AG04450 (cell line): ENCODE measurements at regions not wholly inside any gene's neighbourhood (a gene's known extent, or its start where the extent isn't known, plus 50 kb on each side); places are given as distances from the start of the nearest gene placed in this dataset.

Experiments
- CTCF ChIA-PET: fragments of 300-600, 350-600 bp; formaldehyde crosslinking; extraction: SDS; loops from one replicate; lab custom pipeline; 2022; ENCODE audit warnings: antibody characterized with exemption, inconsistent platforms; lab: Charles Lee
- POLR2A ChIA-PET: fragments of 350-600 bp; formaldehyde crosslinking; extraction: SDS; loops from one replicate; lab custom pipeline; 2021; ENCODE audit warnings: antibody characterized with exemption, inconsistent platforms; lab: Yijun Ruan, JAX
- DNase-seq: peaks from one replicate; pipeline ENCODE4 v3.0.0-alpha.2; 2011; ENCODE audit warnings: low read depth, low spot score
- H3K27ac ChIP-seq: one replicate; pipeline ENCODE4 v1.5.1; 2012; ENCODE audit warnings: low read depth, low read length, control low read depth
- H3K27me3 ChIP-seq: one replicate; pipeline ENCODE4 v1.6.0; 2012; ENCODE audit warnings: low read length; ENCODE audit not compliant: control insufficient read depth, insufficient read depth
- H3K4me3 ChIP-seq: 2 replicates; pipeline ENCODE4 v1.5.1; 2011; ENCODE audit warnings: mild to moderate bottlenecking, low read depth, low read length, control low read depth
- H3K9me3 ChIP-seq: 2 replicates; pipeline ENCODE4 v1.5.1; 2012; ENCODE audit warnings: low read length; ENCODE audit not compliant: control insufficient read depth, insufficient read depth
- TF ChIP-seq, protein P1 (sequence below): IDR thresholded peaks from 2 replicates; pipeline ENCODE4 v1.5.1; 2011; ENCODE audit warnings: low read depth, low read length, control low read depth, inconsistent platforms

DNA sequence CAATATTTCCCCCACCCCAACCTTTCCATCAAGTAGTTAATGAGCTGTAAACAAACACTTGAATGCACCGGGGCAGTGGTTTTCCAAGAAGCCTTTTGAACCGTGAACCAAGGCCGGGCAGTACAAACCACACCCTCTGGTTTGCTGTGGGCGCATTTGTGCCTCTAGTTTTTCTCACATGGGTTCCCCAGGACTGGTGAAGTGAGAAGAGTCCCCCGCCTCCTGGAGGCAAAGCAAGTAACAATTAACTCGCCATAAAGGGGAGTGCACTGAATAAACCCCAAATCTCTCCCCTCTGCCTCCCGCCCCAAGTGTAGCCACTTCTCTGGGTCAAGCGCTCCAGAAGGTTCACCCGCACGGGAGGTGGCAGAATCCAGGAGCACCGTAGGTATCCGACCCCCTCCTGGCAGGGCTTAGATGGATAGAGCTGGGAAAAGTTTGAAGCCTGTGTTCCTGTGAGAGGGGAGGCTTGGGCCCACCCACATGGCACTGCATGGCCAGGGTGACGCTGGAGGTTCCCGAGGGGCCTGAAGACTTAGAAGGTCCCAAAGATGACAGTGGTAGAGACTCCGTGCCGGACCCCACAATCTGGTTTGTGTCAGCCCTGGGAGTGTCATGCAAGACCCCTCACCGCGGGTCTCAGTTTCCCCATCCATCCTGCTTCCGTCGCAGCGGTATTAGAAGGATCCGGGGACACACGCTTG lies 182.2 kb downstream of the SMAD2 start:
- TF ChIP-seq, protein P1, sequence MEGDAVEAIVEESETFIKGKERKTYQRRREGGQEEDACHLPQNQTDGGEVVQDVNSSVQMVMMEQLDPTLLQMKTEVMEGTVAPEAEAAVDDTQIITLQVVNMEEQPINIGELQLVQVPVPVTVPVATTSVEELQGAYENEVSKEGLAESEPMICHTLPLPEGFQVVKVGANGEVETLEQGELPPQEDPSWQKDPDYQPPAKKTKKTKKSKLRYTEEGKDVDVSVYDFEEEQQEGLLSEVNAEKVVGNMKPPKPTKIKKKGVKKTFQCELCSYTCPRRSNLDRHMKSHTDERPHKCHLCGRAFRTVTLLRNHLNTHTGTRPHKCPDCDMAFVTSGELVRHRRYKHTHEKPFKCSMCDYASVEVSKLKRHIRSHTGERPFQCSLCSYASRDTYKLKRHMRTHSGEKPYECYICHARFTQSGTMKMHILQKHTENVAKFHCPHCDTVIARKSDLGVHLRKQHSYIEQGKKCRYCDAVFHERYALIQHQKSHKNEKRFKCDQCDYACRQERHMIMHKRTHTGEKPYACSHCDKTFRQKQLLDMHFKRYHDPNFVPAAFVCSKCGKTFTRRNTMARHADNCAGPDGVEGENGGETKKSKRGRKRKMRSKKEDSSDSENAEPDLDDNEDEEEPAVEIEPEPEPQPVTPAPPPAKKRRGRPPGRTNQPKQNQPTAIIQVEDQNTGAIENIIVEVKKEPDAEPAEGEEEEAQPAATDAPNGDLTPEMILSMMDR: no peak

DNA sequence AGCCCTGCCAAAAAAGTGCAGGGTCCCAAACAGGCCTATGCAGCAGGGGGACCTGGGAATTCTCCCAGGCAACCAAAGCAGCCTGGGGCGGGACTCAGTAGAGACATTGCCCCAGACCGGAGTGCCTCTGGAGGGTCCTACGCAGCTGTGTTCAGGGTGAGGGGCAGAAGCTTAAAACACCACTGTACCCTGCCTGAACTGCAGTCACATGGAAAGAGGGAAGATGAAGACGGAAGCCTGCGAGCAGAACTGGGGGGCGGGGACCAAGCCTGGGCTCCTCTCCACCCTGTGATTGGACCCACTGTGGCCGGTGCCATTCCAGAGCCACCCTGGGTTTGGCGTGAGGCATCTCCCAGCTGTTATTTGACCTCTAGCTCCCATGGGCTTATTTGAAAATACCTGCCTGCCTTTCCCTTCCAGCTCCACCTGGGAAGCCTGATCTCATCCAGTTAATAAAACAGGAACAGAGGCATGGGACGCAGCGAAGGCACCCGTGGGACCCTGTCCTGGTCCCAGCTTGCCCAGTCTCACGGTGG lies 183.1 kb downstream of the SMAD2 start:
- DNase-seq: no peak
- ChIA-PET POLR2A (no interaction called here), CTCF (interaction anchor here (1.0 to 2.8 kb wide), 3 partner anchors 279 to 648 kb away, joined by 3 to 37 read pairs (median 4); no protein-coding TSS in a partner anchor)
- no peak overlapping the region for H3K4me3 ChIP-seq
- TF ChIP-seq, protein P1: no peak
- no peaks in the 10 kb centered on the region for H3K9me3 ChIP-seq
- H3K27ac ChIP-seq: no peak overlapping the region
- H3K27me3 ChIP-seq: peaks cover 4% of the 10 kb centered on the region

More for the DNA sequence above, 182.2 kb downstream of the SMAD2 start:
- DNase-seq: no peak
- Histone ChIP-seq H3K27ac (no peak overlapping the region), H3K27me3 (peaks cover 4% of the 10 kb centered on the region), H3K4me3 (no peak overlapping the region), H3K9me3 (no peaks in the 10 kb centered on the region)
- POLR2A ChIA-PET: no interaction called here
- CTCF ChIA-PET: interaction anchor here (0.6 to 2.8 kb wide), 88 partner anchors 9 to 1977 kb away, joined by 3 to 37 read pairs (median 4); partner anchors contain the start of gene HDHD2

DNA sequence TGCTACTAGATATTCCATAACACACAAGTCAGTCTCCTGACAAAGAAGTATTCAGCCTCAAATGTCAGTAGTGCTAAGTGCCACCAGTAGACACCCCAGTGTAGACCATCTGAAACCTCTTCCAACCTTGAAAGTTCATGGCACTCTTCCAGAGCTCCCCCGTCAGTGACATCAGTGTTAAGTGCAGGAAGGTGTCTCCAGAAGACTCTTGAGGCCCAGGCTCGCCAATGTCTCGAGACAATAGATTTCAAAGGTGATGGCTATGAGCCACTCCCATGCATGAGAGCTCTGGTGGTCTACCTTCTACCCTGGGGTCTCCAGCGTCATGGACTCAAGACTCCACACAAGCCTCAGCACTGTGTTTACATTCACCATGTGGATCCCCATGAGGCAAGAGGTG lies 183.8 kb downstream of the SMAD2 start:
- Histone ChIP-seq H3K4me3 (no peak overlapping the region), H3K9me3 (no peaks in the 10 kb centered on the region), H3K27me3 (peaks cover 4% of the 10 kb centered on the region), H3K27ac (no peak overlapping the region)
- CTCF ChIA-PET: interaction anchor here (2.8 kb wide), 1 partner anchor 532 kb away, joined by 37 read pairs; no protein-coding TSS in a partner anchor
- no peak for DNase-seq
- TF ChIP-seq, protein P1: no peak
- POLR2A ChIA-PET: no interaction called here

DNA sequence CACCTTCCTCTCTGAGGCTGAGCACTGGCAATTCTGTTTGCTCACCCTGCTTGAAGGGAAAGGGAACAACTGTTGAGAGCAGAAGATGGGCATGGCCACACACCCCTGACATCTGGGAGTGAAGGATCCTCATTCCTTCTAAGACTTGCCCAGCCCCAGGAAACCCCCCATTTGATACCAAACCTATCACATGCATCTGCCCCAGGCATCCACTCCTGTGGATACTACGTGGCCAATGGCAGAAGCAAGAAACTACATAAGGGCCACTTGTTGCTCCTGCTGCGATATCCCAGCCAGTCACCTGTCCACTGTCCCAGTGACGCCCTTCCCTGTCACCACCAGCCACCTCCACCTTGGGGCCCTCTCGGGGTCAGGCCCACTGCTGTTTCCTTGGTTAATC lies 185.2 kb downstream of the SMAD2 start:
- POLR2A ChIA-PET: no interaction called here
- Histone ChIP-seq H3K4me3 (no peak overlapping the region), H3K27ac (no peak overlapping the region), H3K27me3 (peaks cover 4% of the 10 kb centered on the region), H3K9me3 (no peaks in the 10 kb centered on the region)
- DNase-seq: no peak
- CTCF ChIA-PET: no interaction called here
- TF ChIP-seq, protein P1: no peak

DNA sequence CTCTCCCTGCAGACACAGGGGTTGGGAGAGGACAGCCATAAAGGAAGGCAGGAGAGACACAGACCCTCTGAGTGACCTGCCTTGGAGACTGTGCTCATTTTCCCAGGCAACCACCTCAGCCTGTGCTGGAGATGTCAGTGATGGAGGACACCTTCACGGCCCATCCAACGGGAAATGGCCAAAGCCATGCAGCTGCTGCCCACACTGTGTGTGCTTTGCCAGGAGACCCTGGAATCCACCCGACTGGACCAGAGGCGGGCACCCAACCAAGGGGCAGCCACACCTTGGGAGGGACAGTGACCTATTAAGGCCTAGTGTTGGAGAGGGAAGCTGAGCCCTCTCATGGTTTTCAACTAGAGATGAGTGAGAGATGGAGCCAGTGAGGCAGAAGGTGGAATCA lies 192.5 kb downstream of the SMAD2 start:
- CTCF ChIA-PET: interaction anchor here (3.9 kb wide), 1 partner anchor 11 kb away, joined by 20 read pairs; no protein-coding TSS in a partner anchor
- H3K27ac ChIP-seq: no peak overlapping the region
- H3K27me3 ChIP-seq: no peaks in the 10 kb centered on the region
- POLR2A ChIA-PET: no interaction called here
- no peaks in the 10 kb centered on the region for H3K9me3 ChIP-seq
- no peak for DNase-seq
- TF ChIP-seq, protein P1: no peak
- H3K4me3 ChIP-seq: no peak overlapping the region
